GM23338 (cell line): ENCODE measurements at regions not wholly inside any gene's neighbourhood (a gene's known extent, or its start where the extent isn't known, plus 50 kb on each side); places are given as distances from the start of the nearest gene placed in this dataset.

Experiments
- CREB1 ChIP-seq: fragments of 250-450 bp; sonication (Bioruptor Pico); IDR thresholded peaks from 2 replicates; pipeline ENCODE4 v1.5.0; 2020; ENCODE audit warnings: low read depth, mild to moderate bottlenecking, moderate library complexity
- EZH2 ChIP-seq: fragments of 200-600 bp; sonication (generic); IDR thresholded peaks from one replicate; pipeline ENCODE4 v1.8.0; 2017; ENCODE audit warnings: antibody characterized with exemption, mild to moderate bottlenecking, low read depth; ENCODE audit not compliant: unreplicated experiment
- EZH2phosphoT487 ChIP-seq: fragments of 200-600 bp; sonication (generic); IDR thresholded peaks from one replicate; pipeline ENCODE4 v1.8.1; 2018; ENCODE audit warnings: antibody characterized with exemption; ENCODE audit not compliant: unreplicated experiment
- JUNB ChIP-seq: IDR thresholded peaks from one replicate; pipeline ENCODE4 v1.6.1; 2016; ENCODE audit warnings: antibody characterized with exemption; ENCODE audit not compliant: unreplicated experiment
- NANOG ChIP-seq: IDR thresholded peaks from 2 replicates; pipeline ENCODE4 v1.6.1; 2016; ENCODE audit warnings: antibody characterized with exemption, borderline replicate concordance
- POLR2AphosphoS5 ChIP-seq: IDR thresholded peaks from 2 replicates; pipeline ENCODE4 v1.6.1; 2016; ENCODE audit warnings: antibody characterized with exemption, low read depth
- STAT1 ChIP-seq: IDR thresholded peaks from one replicate; pipeline ENCODE4 v1.6.1; 2016; ENCODE audit warnings: antibody characterized with exemption; ENCODE audit not compliant: unreplicated experiment
- ZNF114 ChIP-seq: fragments of 250-450 bp; sonication (Bioruptor Pico); IDR thresholded peaks from 2 replicates; pipeline ENCODE4 v1.5.0; 2020; ENCODE audit warnings: mild to moderate bottlenecking, moderate library complexity
- ZNF331 ChIP-seq: fragments of 250-450 bp; sonication (Bioruptor Pico); IDR thresholded peaks from 2 replicates; pipeline ENCODE4 v1.5.0; 2020; ENCODE audit warnings: low read depth, mild to moderate bottlenecking, moderate library complexity
- TF ChIP-seq, protein P1 (sequence below): IDR thresholded peaks from one replicate; pipeline ENCODE4 v1.6.1; 2018; ENCODE audit warnings: antibody characterized with exemption; ENCODE audit not compliant: unreplicated experiment
- TF ChIP-seq, protein P2 (sequence below), 2 experiments: fragments of 200-600 bp in 1 of 2; sonication (generic) in 1 of 2; conservative IDR thresholded peaks; 2 replicates each; pipeline versions ENCODE4 v1.5.1 to v1.6.1; 2016 to 2017; ENCODE audit warnings: antibody characterized with exemption in 2 of 2, low read depth in 2 of 2, mild to moderate bottlenecking in 2 of 2, moderate library complexity in 1 of 2

DNA sequence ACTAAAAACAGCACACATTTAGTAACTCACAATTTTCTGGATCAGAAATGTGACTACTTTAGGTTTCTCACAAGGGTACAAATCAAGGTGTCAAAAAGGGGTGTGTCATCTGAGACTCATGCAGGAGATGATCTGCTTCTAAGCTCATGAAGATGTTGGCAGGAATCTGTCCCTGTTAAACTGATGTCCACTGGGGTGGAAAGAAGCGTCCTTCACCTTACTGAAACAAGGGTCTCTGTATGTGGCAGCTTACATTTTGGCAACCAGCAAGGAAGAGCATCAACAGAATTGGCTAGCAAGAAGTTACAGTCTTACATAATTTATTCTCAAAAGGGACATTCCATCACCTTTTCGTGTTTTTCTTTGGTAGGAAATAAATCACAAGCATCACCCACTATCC is 1223.8 kb downstream of the AMY1C start:
- TF ChIP-seq, protein P1, sequence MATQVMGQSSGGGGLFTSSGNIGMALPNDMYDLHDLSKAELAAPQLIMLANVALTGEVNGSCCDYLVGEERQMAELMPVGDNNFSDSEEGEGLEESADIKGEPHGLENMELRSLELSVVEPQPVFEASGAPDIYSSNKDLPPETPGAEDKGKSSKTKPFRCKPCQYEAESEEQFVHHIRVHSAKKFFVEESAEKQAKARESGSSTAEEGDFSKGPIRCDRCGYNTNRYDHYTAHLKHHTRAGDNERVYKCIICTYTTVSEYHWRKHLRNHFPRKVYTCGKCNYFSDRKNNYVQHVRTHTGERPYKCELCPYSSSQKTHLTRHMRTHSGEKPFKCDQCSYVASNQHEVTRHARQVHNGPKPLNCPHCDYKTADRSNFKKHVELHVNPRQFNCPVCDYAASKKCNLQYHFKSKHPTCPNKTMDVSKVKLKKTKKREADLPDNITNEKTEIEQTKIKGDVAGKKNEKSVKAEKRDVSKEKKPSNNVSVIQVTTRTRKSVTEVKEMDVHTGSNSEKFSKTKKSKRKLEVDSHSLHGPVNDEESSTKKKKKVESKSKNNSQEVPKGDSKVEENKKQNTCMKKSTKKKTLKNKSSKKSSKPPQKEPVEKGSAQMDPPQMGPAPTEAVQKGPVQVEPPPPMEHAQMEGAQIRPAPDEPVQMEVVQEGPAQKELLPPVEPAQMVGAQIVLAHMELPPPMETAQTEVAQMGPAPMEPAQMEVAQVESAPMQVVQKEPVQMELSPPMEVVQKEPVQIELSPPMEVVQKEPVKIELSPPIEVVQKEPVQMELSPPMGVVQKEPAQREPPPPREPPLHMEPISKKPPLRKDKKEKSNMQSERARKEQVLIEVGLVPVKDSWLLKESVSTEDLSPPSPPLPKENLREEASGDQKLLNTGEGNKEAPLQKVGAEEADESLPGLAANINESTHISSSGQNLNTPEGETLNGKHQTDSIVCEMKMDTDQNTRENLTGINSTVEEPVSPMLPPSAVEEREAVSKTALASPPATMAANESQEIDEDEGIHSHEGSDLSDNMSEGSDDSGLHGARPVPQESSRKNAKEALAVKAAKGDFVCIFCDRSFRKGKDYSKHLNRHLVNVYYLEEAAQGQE = no peak
- TF ChIP-seq, protein P2, sequence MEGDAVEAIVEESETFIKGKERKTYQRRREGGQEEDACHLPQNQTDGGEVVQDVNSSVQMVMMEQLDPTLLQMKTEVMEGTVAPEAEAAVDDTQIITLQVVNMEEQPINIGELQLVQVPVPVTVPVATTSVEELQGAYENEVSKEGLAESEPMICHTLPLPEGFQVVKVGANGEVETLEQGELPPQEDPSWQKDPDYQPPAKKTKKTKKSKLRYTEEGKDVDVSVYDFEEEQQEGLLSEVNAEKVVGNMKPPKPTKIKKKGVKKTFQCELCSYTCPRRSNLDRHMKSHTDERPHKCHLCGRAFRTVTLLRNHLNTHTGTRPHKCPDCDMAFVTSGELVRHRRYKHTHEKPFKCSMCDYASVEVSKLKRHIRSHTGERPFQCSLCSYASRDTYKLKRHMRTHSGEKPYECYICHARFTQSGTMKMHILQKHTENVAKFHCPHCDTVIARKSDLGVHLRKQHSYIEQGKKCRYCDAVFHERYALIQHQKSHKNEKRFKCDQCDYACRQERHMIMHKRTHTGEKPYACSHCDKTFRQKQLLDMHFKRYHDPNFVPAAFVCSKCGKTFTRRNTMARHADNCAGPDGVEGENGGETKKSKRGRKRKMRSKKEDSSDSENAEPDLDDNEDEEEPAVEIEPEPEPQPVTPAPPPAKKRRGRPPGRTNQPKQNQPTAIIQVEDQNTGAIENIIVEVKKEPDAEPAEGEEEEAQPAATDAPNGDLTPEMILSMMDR (conservative IDR thresholded peaks at IDR 0.05; ENCODE audit: low read depth in 2 of 2) = no peak
- TF ChIP-seq EZH2 = no peak
- no peak for TF ChIP-seq POLR2AphosphoS5
- TF ChIP-seq CREB1 (CRISPR knock-in tag) = no peak
- no peak for TF ChIP-seq EZH2phosphoT487
- TF ChIP-seq JUNB = no peak
- no peak for TF ChIP-seq STAT1
- TF ChIP-seq NANOG = no peak
- no peak for TF ChIP-seq ZNF331 (CRISPR knock-in tag)
- TF ChIP-seq ZNF114 = no peak
